HCT116 (cell line): ENCODE measurements at regions not wholly inside any gene's neighbourhood (a gene's known extent, or its start where the extent isn't known, plus 50 kb on each side); places are given as distances from the start of the nearest gene placed in this dataset.

Source experiments
- ATAC-seq: fragments of 200-7000 bp; cut with Tn5 transposase; 2 replicates; pipeline ENCODE4 v1.9.1; 2020; ENCODE audit warnings: mild to moderate bottlenecking, moderate library complexity
- BruUV-seq: library from RNA; stranded (reverse); fragments of 400-500 nt; replicated peaks from 2 replicates; lab custom pipeline; 2021; lab: Mats Ljungman, UMichigan
- CTCF ChIA-PET: fragments of 300-600 bp; sonication (Branson Sonifier 250); formaldehyde crosslinking; loops from one replicate; lab custom pipeline; 2021; ENCODE audit warnings: antibody characterized with exemption; lab: Charles Lee
- POLR2A ChIA-PET: fragments of 300-600, 350-600 bp; sonication (Branson Sonifier 250); formaldehyde crosslinking; loops from one replicate; lab custom pipeline; 2021; ENCODE audit warnings: antibody characterized with exemption; lab: Charles Lee
- RAD21 ChIA-PET, 2 experiments: fragments of 300-600 bp; sonication (Branson Sonifier 250); formaldehyde crosslinking; loops; one replicate each; lab custom pipeline; 2023; ENCODE audit warnings: low total read pairs in 2 of 2; ENCODE audit not compliant: uncharacterized antibody in 2 of 2, unreplicated experiment in 2 of 2, low non-redundant PET in 1 of 2; lab: Charles Lee
- DNase-seq: peaks from one replicate; pipeline ENCODE4 v3.0.0-alpha.2; 2010; ENCODE audit warnings: low read depth, low spot score
- H2AFZ ChIP-seq: fragments of 200-600 bp; shearing (Covaris generic), sonication (generic); 2 replicates; pipeline ENCODE4 v1.6.1; 2017; ENCODE audit warnings: low read depth, mixed run types, mixed read lengths, antibody characterized with exemption, low read length; ENCODE audit not compliant: poor library complexity, severe bottlenecking
- H3K27ac ChIP-seq: 2 replicates; pipeline ENCODE4 v1.5.1; 2012; ENCODE audit warnings: low read depth, low read length
- H3K27me3 ChIP-seq: fragments of 200-600 bp; sonication (generic); 2 replicates; pipeline ENCODE4 v1.6.1; 2016; ENCODE audit warnings: mixed run types, low read length, mixed read lengths; ENCODE audit not compliant: insufficient read depth
- H3K36me3 ChIP-seq, 2 experiments: fragments of 200-500 bp in 1 of 2; fragments of 200-600 bp in 1 of 2; sonication (Bioruptor generic) in 1 of 2; sonication (generic) in 1 of 2; 2 replicates each; pipeline versions ENCODE4 v1.5.1 to v1.6.1; 2014 to 2016; ENCODE audit warnings: low read length in 2 of 2, inconsistent platforms in 1 of 2, mixed read lengths in 1 of 2, mixed run types in 1 of 2; ENCODE audit not compliant: insufficient read depth in 2 of 2, control insufficient read depth in 1 of 2
- H3K4me1 ChIP-seq, 2 experiments: fragments of 200-600 bp in 1 of 2; sonication (generic) in 1 of 2; 2 replicates each; pipeline versions ENCODE4 v1.5.1 to v1.6.1; 2012 to 2017; ENCODE audit warnings: low read length in 2 of 2, inconsistent platforms in 1 of 2, mild to moderate bottlenecking in 1 of 2, mixed read lengths in 1 of 2, mixed run types in 1 of 2, moderate library complexity in 1 of 2; ENCODE audit not compliant: insufficient read depth in 2 of 2, control insufficient read depth in 1 of 2
- H3K4me2 ChIP-seq: fragments of 200-600 bp; sonication (generic); 2 replicates; pipeline ENCODE4 v1.6.1; 2017; ENCODE audit warnings: mixed run types, low read length, mixed read lengths
- H3K4me3 ChIP-seq, 2 experiments: fragments of 200-600 bp in 1 of 2; sonication (generic) in 1 of 2; replicated peaks in 1 of 2; 2 replicates each; pipeline ENCODE4 v1.5.1; 2011 to 2016; ENCODE audit warnings: low read length in 2 of 2, control low read depth in 1 of 2, low read depth in 1 of 2, mild to moderate bottlenecking in 1 of 2, mixed read lengths in 1 of 2, mixed run types in 1 of 2
- H3K79me2 ChIP-seq: fragments of 200-600 bp; sonication (generic); 2 replicates; pipeline ENCODE4 v1.6.1; 2017; ENCODE audit warnings: mild to moderate bottlenecking, mixed run types, low read length, moderate library complexity, mixed read lengths; ENCODE audit not compliant: insufficient read depth
- H3K9ac ChIP-seq: fragments of 200-600 bp; sonication (generic); 2 replicates; pipeline ENCODE4 v1.6.1; 2016; ENCODE audit warnings: low read length, mixed read lengths
- H3K9me2 ChIP-seq: fragments of 200-600 bp; sonication (generic), shearing (Covaris generic); 2 replicates; pipeline ENCODE4 v1.6.1; 2017; ENCODE audit warnings: mixed run types, mild to moderate bottlenecking, moderate library complexity; ENCODE audit not compliant: insufficient read depth
- H3K9me3 ChIP-seq, 2 experiments: fragments of 200-500 bp in 1 of 2; fragments of 200-600 bp in 1 of 2; sonication (Bioruptor generic) in 1 of 2; sonication (generic) in 1 of 2; 2 replicates each; pipeline ENCODE4 v1.6.1; 2014 to 2017; ENCODE audit warnings: low read length in 2 of 2, mixed read lengths in 2 of 2, inconsistent platforms in 1 of 2, low read depth in 1 of 2, mild to moderate bottlenecking in 1 of 2, mixed run types in 1 of 2, moderate library complexity in 1 of 2; ENCODE audit not compliant: control insufficient read depth in 1 of 2, insufficient read depth in 1 of 2
- H4K20me1 ChIP-seq: fragments of 200-600 bp; sonication (generic), shearing (Covaris generic); 2 replicates; pipeline ENCODE4 v1.6.1; 2017; ENCODE audit warnings: mixed run types, mild to moderate bottlenecking, moderate library complexity; ENCODE audit not compliant: insufficient read depth
- CBX3 ChIP-seq: IDR thresholded peaks from 2 replicates; pipeline ENCODE4 v1.6.1; 2012; ENCODE audit warnings: low read depth
- CTCF ChIP-seq, 3 experiments: fragments of 200-600 bp in 1 of 3; sonication (generic) in 1 of 3; IDR thresholded peaks in 2 of 3; conservative IDR thresholded peaks in 1 of 3; 2 replicates each; pipeline ENCODE4 v1.5.1; 2012 to 2017; ENCODE audit warnings: low read depth in 2 of 3, low read length in 2 of 3, antibody characterized with exemption in 1 of 3, borderline replicate concordance in 1 of 3, control low read depth in 1 of 3, mild to moderate bottlenecking in 1 of 3, mixed read lengths in 1 of 3, mixed run types in 1 of 3, moderate library complexity in 1 of 3; ENCODE audit not compliant: insufficient read depth in 1 of 3
- EZH2 ChIP-seq: fragments of 200-600 bp; sonication (generic); IDR thresholded peaks from 2 replicates; pipeline ENCODE4 v1.6.1; 2017; ENCODE audit warnings: antibody characterized with exemption, mixed run types
- FOSL1 ChIP-seq: IDR thresholded peaks from 2 replicates; pipeline ENCODE4 v1.6.1; 2012; ENCODE audit warnings: low read depth
- MAX ChIP-seq: IDR thresholded peaks from 2 replicates; pipeline ENCODE4 v1.6.1; 2012
- POLR2A ChIP-seq: IDR thresholded peaks from 2 replicates; pipeline ENCODE4 v1.7.0; 2011; ENCODE audit warnings: borderline replicate concordance; ENCODE audit not compliant: insufficient read depth, insufficient read length; ENCODE audit errors: extremely low read depth
- RAD21 ChIP-seq: IDR thresholded peaks from 2 replicates; pipeline ENCODE4 v1.6.1; 2012; ENCODE audit warnings: low read depth, mild to moderate bottlenecking
- SP1 ChIP-seq: IDR thresholded peaks from 2 replicates; pipeline ENCODE4 v1.6.1; 2012; ENCODE audit warnings: low read depth
- SRF ChIP-seq: IDR thresholded peaks from 2 replicates; pipeline ENCODE4 v1.6.1; 2012; ENCODE audit warnings: low read depth
- YY1 ChIP-seq: IDR thresholded peaks from 2 replicates; pipeline ENCODE4 v1.6.1; 2011; ENCODE audit warnings: low read length, low read depth, moderate library complexity, mild to moderate bottlenecking; ENCODE audit not compliant: insufficient replicate concordance; ENCODE audit errors: extremely low read depth
- ZNF274 ChIP-seq: fragments of 200-500 bp; sonication (Bioruptor generic); IDR thresholded peaks from 2 replicates; pipeline ENCODE4 v1.6.1; 2014; ENCODE audit warnings: mild to moderate bottlenecking, low read depth, low read length, inconsistent platforms
- intact Hi-C: fragments of 100-400 bp; cut with micrococcal nuclease; formaldehyde crosslinking; loops from 2 replicates; pipeline ENCODE4 v1.10.0; 2022

- H3K9me3 ChIP-seq: no peaks in the 10 kb centered on the region
- peak overlapping the region in 1 of 2 experiments; percentile 36; a peak in 2 of 4 replicates for H3K4me3 ChIP-seq
- peak; percentile 59 for TF ChIP-seq RAD21
- peak; percentile 47 to 82 (median 71); a peak in 5 of 6 replicates for TF ChIP-seq CTCF (IDR thresholded peaks at IDR 0.05 in 2 of 3, conservative IDR thresholded peaks at IDR 0.05 in 1 of 3; ENCODE audit: borderline replicate concordance in 1 of 3, insufficient read depth in 1 of 3, low read depth in 2 of 3, low read length in 2 of 3)
- no peak for TF ChIP-seq CBX3
- TF ChIP-seq FOSL1: no peak
- intact Hi-C loops: loop anchor here (1.0 kb wide), 1 partner anchor 210 kb away; no protein-coding TSS in a partner anchor
- ChIA-PET RAD21 (no interaction called here), POLR2A (no interaction called here), CTCF (interaction anchor here (0.8 kb wide), 1 partner anchor 20 kb away, joined by 3 read pairs; no protein-coding TSS in a partner anchor)
- no peak overlapping the region for H3K27ac ChIP-seq
- H3K9me2 ChIP-seq: no peaks in the 10 kb centered on the region
- H2AFZ ChIP-seq: peak overlapping the region; percentile 72
- H3K36me3 ChIP-seq: no peaks in the 10 kb centered on the region
- no peaks in the 10 kb centered on the region for H4K20me1 ChIP-seq
- H3K79me2 ChIP-seq: no peaks in the 10 kb centered on the region
- peak overlapping the region; percentile 67 for H3K4me2 ChIP-seq
- peaks cover 0 to 3% of the 10 kb centered on the region in 2 experiments; a peak in 1 of 4 replicates for H3K4me1 ChIP-seq
- no peak overlapping the region for H3K9ac ChIP-seq
- ATAC-seq (peak; percentile 95), DNase-seq (peak; percentile 24)
- BruUV-seq: no TSS peak
- H3K27me3 ChIP-seq: no peaks in the 10 kb centered on the region
These were observed 91.9 kb upstream of the JAZF1 start for GRCh38 chr7:28272461-28272877.

GRCh38 chr7:28276298-28276697, 95.7 kb upstream of the JAZF1 start:
- ChIA-PET POLR2A (no interaction called here), RAD21 (no interaction called here), CTCF (no interaction called here)
- Histone ChIP-seq H3K9ac (no peak overlapping the region), H3K4me3 (no peak overlapping the region), H3K27ac (no peak overlapping the region), H3K36me3 (no peaks in the 10 kb centered on the region), H3K4me1 (peaks cover 0 to 3% of the 10 kb centered on the region in 2 experiments; a peak in 1 of 4 replicates), H2AFZ (no peak overlapping the region), H3K79me2 (no peaks in the 10 kb centered on the region), H3K9me3 (no peaks in the 10 kb centered on the region), H4K20me1 (no peaks in the 10 kb centered on the region), H3K4me2 (no peak overlapping the region), H3K27me3 (no peaks in the 10 kb centered on the region), H3K9me2 (no peaks in the 10 kb centered on the region)
- ATAC-seq (no peak), DNase-seq (no peak)
- intact Hi-C loops: no loop called here
- TF ChIP-seq SP1: no peak
- no peak for TF ChIP-seq EZH2
- TF ChIP-seq POLR2A: no peak
- TF ChIP-seq ZNF274: no peak
- TF ChIP-seq CTCF (IDR thresholded peaks at IDR 0.05 in 2 of 3, conservative IDR thresholded peaks at IDR 0.05 in 1 of 3; ENCODE audit: borderline replicate concordance in 1 of 3, insufficient read depth in 1 of 3, low read depth in 2 of 3, low read length in 2 of 3): no peak
- no peak for TF ChIP-seq YY1
- no peak for TF ChIP-seq SRF
- TF ChIP-seq MAX: no peak
- TF ChIP-seq, all 23 proteins: peak for 0
- BruUV-seq: no TSS peak
